MM.1S (cell line): ENCODE measurements at regions not wholly inside any gene's neighbourhood (a gene's known extent, or its start where the extent isn't known, plus 50 kb on each side); places are given as distances from the start of the nearest gene placed in this dataset.

Experiments used
- DNase-seq: peaks from one replicate; pipeline ENCODE4 v3.0.0-alpha.2; 2015
- H2AFZ ChIP-seq: fragments of 300-600 bp; sonication (generic); 2 replicates; pipeline ENCODE4 v1.6.0; 2016; ENCODE audit warnings: antibody characterized with exemption, low read length
- H3F3A ChIP-seq: fragments of 300-600 bp; sonication (generic); 2 replicates; pipeline ENCODE4 v1.6.1; 2016; ENCODE audit warnings: mild to moderate bottlenecking, antibody characterized with exemption, low read length, moderate library complexity, mixed read lengths; ENCODE audit not compliant: insufficient read depth
- H3K27ac ChIP-seq: fragments of 300-600 bp; sonication (generic); 2 replicates; pipeline ENCODE4 v1.5.1; 2016; ENCODE audit warnings: mild to moderate bottlenecking, low read length
- H3K27me3 ChIP-seq: fragments of 300-600 bp; sonication (generic); replicated peaks from 2 replicates; pipeline ENCODE4 v1.6.0; 2016; ENCODE audit warnings: low read length; ENCODE audit not compliant: insufficient read depth
- H3K36me3 ChIP-seq: fragments of 300-600 bp; sonication (generic); replicated peaks from 2 replicates; pipeline ENCODE4 v1.6.1; 2016; ENCODE audit warnings: mild to moderate bottlenecking, low read length, mixed read lengths; ENCODE audit not compliant: insufficient read depth
- H3K4me1 ChIP-seq: fragments of 300-600 bp; sonication (generic); 2 replicates; pipeline ENCODE4 v1.6.1; 2016; ENCODE audit warnings: low read length, mixed read lengths
- H3K4me2 ChIP-seq: fragments of 300-600 bp; sonication (generic); 2 replicates; pipeline ENCODE4 v1.6.0; 2016; ENCODE audit warnings: low read depth, low read length
- H3K4me3 ChIP-seq: fragments of 300-600 bp; sonication (generic); 2 replicates; pipeline ENCODE4 v1.5.1; 2016; ENCODE audit warnings: low read length, mixed read lengths
- H3K79me2 ChIP-seq: fragments of 300-600 bp; sonication (generic); 2 replicates; pipeline ENCODE4 v1.6.1; 2016; ENCODE audit warnings: mixed run types, low read length, mixed read lengths
- H3K9ac ChIP-seq: fragments of 300-600 bp; sonication (generic); 2 replicates; pipeline ENCODE4 v1.6.1; 2016; ENCODE audit warnings: low read length, mixed read lengths
- H3K9me2 ChIP-seq: fragments of 300-600 bp; sonication (generic); replicated peaks from 2 replicates; pipeline ENCODE4 v1.6.1; 2016; ENCODE audit warnings: mild to moderate bottlenecking, low read length, mixed read lengths; ENCODE audit not compliant: insufficient read depth
- H3K9me3 ChIP-seq: fragments of 300-600 bp; sonication (generic); replicated peaks from 2 replicates; pipeline ENCODE4 v1.6.1; 2016; ENCODE audit warnings: mild to moderate bottlenecking, low read length, mixed read lengths; ENCODE audit not compliant: insufficient read depth
- H4K20me1 ChIP-seq: fragments of 300-600 bp; sonication (generic); 2 replicates; pipeline ENCODE4 v1.6.1; 2016; ENCODE audit warnings: mild to moderate bottlenecking, low read length, moderate library complexity, mixed read lengths; ENCODE audit not compliant: insufficient read depth
- EZH2 ChIP-seq: fragments of 300-600 bp; sonication (generic); optimal IDR thresholded peaks from 2 replicates; pipeline ENCODE3; 2017; ENCODE audit warnings: low read depth, mild to moderate bottlenecking, antibody characterized with exemption, low read length, mixed read lengths
- EZH2phosphoT487 ChIP-seq: fragments of 300-600 bp; sonication (generic); IDR thresholded peaks from 2 replicates; pipeline ENCODE4 v1.6.1; 2018; ENCODE audit warnings: antibody characterized with exemption, low read length
- TF ChIP-seq, protein P1 (sequence below): fragments of 300-600 bp; sonication (generic); IDR thresholded peaks from 2 replicates; pipeline ENCODE4 v1.5.1; 2016; ENCODE audit warnings: antibody characterized with exemption, low read length, mixed read lengths

DNA sequence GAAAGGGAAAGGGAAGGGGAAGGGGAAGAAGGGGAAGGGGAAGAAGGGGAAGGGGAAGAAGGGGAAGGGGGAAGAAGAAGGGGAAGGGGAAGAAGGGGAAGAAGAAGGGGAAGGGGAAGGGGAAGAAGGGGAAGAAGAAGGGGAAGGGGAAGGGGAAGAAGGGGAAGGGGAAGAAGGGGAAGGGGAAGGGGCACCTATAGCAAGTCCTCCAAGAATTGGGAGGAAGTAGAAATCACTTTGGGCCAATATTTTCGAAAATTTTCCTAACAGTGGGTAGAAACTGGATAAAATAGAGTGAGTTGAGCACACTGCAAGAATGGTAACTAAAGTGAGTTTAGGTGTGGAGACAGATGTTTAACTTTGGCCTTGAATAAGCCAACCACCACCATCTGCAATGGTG lies 915.3 kb downstream of the DNAH5 start:
- H3K27me3 ChIP-seq = no peaks in the 10 kb centered on the region
- no peaks in the 10 kb centered on the region for H3K79me2 ChIP-seq
- no peaks in the 10 kb centered on the region for H3F3A ChIP-seq
- H3K4me3 ChIP-seq = no peak overlapping the region
- H2AFZ ChIP-seq = no peak overlapping the region
- H3K9me3 ChIP-seq = no peaks in the 10 kb centered on the region
- no peaks in the 10 kb centered on the region for H4K20me1 ChIP-seq
- no peaks in the 10 kb centered on the region for H3K36me3 ChIP-seq
- no peak overlapping the region for H3K9ac ChIP-seq
- no peaks in the 10 kb centered on the region for H3K4me1 ChIP-seq
- H3K27ac ChIP-seq = no peak overlapping the region
- TF ChIP-seq EZH2 (no peak), EZH2phosphoT487 (no peak)
- TF ChIP-seq, protein P1, sequence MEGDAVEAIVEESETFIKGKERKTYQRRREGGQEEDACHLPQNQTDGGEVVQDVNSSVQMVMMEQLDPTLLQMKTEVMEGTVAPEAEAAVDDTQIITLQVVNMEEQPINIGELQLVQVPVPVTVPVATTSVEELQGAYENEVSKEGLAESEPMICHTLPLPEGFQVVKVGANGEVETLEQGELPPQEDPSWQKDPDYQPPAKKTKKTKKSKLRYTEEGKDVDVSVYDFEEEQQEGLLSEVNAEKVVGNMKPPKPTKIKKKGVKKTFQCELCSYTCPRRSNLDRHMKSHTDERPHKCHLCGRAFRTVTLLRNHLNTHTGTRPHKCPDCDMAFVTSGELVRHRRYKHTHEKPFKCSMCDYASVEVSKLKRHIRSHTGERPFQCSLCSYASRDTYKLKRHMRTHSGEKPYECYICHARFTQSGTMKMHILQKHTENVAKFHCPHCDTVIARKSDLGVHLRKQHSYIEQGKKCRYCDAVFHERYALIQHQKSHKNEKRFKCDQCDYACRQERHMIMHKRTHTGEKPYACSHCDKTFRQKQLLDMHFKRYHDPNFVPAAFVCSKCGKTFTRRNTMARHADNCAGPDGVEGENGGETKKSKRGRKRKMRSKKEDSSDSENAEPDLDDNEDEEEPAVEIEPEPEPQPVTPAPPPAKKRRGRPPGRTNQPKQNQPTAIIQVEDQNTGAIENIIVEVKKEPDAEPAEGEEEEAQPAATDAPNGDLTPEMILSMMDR = no peak
- no peak overlapping the region for H3K4me2 ChIP-seq
- DNase-seq = no peak
- H3K9me2 ChIP-seq = no peaks in the 10 kb centered on the region

DNA sequence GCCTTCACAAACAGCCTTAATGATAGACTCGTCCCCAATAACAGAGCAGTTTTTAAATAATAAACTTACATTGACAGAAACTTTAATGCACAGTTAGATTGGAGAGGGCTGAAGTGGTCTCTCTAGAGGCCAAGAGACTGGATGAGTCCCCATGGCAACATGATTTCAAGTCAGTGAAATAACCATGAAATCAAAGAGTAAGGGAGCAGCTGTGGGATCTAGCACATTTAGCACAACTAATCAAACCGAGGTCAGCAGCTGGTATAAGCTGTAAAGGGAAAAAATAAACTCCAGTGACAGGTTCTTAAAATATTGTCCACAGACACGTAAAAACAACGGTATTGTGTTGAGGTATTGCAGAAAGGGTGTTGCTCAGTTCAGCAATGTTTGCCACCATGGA lies 916.6 kb downstream of the DNAH5 start:
- H2AFZ ChIP-seq = no peak overlapping the region
- no peaks in the 10 kb centered on the region for H3F3A ChIP-seq
- H3K27me3 ChIP-seq = no peaks in the 10 kb centered on the region
- H4K20me1 ChIP-seq = no peaks in the 10 kb centered on the region
- H3K9me3 ChIP-seq = no peaks in the 10 kb centered on the region
- H3K79me2 ChIP-seq = no peaks in the 10 kb centered on the region
- DNase-seq = no peak
- H3K9me2 ChIP-seq = no peaks in the 10 kb centered on the region
- no peaks in the 10 kb centered on the region for H3K36me3 ChIP-seq
- no peak overlapping the region for H3K4me2 ChIP-seq
- no peaks in the 10 kb centered on the region for H3K4me1 ChIP-seq
- H3K9ac ChIP-seq = no peak overlapping the region
- H3K4me3 ChIP-seq = no peak overlapping the region
- H3K27ac ChIP-seq = no peak overlapping the region
- TF ChIP-seq, protein P1 = no peak
- TF ChIP-seq EZH2phosphoT487 = no peak
- no peak for TF ChIP-seq EZH2

DNA sequence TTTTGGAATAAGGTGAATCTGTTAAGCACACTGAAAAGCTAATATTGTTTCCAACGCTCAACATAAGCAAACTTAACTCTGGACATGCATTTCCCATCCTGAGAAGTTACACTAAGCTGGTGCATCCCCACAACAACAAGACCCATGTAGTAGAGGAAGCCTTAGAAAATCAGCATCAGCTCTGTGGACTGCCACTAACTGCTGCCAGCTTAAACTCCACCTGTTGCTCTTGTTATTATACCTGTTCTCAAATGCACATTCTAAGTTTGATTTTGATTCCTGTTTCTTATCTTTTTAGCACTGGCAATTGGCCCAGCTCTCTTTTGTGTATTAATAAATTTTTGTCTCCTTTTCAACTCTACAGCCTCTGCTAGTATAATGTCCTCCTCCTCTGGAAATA lies 924.8 kb downstream of the DNAH5 start:
- H3K79me2 ChIP-seq = no peaks in the 10 kb centered on the region
- H3K27me3 ChIP-seq = no peaks in the 10 kb centered on the region
- H3K4me1 ChIP-seq = no peaks in the 10 kb centered on the region
- no peak for DNase-seq
- H4K20me1 ChIP-seq = no peaks in the 10 kb centered on the region
- H3K4me2 ChIP-seq = no peak overlapping the region
- H3K27ac ChIP-seq = no peak overlapping the region
- no peak overlapping the region for H3K4me3 ChIP-seq
- H3F3A ChIP-seq = no peaks in the 10 kb centered on the region
- H3K9me2 ChIP-seq = no peaks in the 10 kb centered on the region
- no peaks in the 10 kb centered on the region for H3K36me3 ChIP-seq
- no peaks in the 10 kb centered on the region for H3K9me3 ChIP-seq
- no peak overlapping the region for H2AFZ ChIP-seq
- no peak overlapping the region for H3K9ac ChIP-seq
- TF ChIP-seq EZH2 = no peak

DNA sequence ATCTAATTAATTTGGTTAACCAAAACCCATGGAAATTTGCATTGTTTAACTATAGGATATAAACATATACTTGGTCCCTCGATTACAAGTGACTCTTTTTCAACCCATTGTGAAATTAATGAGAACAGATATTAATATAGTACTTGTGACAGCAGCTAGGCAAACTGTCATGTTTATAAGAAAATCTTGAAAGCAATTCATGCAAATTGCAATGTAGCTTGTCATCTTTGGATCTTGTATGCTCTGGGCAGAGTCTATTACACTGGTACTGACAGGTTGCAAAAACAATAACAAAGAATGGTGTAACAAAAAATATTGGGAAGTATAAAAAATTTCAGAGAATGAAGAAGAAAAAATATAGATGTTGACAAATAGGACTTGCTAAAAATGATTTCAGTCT lies 941.0 kb downstream of the DNAH5 start:
- H3K9ac ChIP-seq = no peak overlapping the region
- H3K36me3 ChIP-seq = no peaks in the 10 kb centered on the region
- TF ChIP-seq, protein P1 = no peak
- no peak for TF ChIP-seq EZH2
- TF ChIP-seq EZH2phosphoT487 = no peak
- no peaks in the 10 kb centered on the region for H3F3A ChIP-seq
- H3K4me2 ChIP-seq = no peak overlapping the region
- no peak overlapping the region for H2AFZ ChIP-seq
- no peaks in the 10 kb centered on the region for H3K4me1 ChIP-seq
- H4K20me1 ChIP-seq = no peaks in the 10 kb centered on the region
- no peak for DNase-seq
- no peaks in the 10 kb centered on the region for H3K9me3 ChIP-seq
- H3K9me2 ChIP-seq = no peaks in the 10 kb centered on the region
- no peak overlapping the region for H3K27ac ChIP-seq
- H3K79me2 ChIP-seq = no peaks in the 10 kb centered on the region
- H3K4me3 ChIP-seq = no peak overlapping the region
- no peaks in the 10 kb centered on the region for H3K27me3 ChIP-seq
